ENCODE measurements at regions not wholly inside any gene's neighbourhood (a gene's known extent, or its start where the extent isn't known, plus 50 kb on each side); places are given as distances from the start of the nearest gene placed in this dataset.

DNA sequence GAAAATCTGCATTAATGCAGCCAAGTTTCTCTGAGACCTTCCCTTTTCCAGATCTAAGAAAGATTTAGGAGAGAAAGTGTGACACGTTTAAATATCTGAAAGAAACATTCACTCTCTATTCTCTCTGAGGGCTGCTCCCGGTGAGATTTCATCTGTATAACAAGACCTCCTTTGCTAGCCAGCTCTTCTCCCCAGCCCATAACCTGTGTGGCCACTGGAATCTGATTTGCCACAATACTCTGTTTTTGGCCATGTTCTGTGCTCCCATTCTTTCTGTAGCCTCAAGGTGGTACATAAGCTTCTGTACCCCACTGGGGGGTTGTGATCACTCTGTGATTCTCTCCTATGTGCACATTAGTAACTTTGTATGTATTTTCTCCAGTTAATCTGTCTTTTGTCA, 291.0 kb upstream of the SEMA6A start:
- Histone ChIP-seq H3K27ac (ENCODE audit: low read depth, low read length) (no peak overlapping the region), H3K36me3 (ENCODE audit: control insufficient read depth, low read length) (no peaks in the 10 kb centered on the region), H3K79me2 (ENCODE audit: control insufficient read depth, low read length) (no peaks in the 10 kb centered on the region), H4K20me1 (ENCODE audit: control insufficient read depth, insufficient read depth, low read depth, low read length) (no peaks in the 10 kb centered on the region), H3K27me3 (ENCODE audit: control insufficient read depth, low read length) (no peaks in the 10 kb centered on the region), H3K9me2 (replicated peaks; ENCODE audit: control insufficient read depth, low read length) (no peaks in the 10 kb centered on the region), H3K9me3 (ENCODE audit: control insufficient read depth, insufficient read depth, low read length) (peaks cover 5% of the 10 kb centered on the region; the same call in 1 of the 2 replicates), H3F3A (ENCODE audit: control insufficient read depth, insufficient read depth) (no peaks in the 10 kb centered on the region), H3K4me2 (ENCODE audit: low read length) (no peak overlapping the region), H3K4me1 (ENCODE audit: control insufficient read depth, low read length) (peaks cover 15% of the 10 kb centered on the region), H3K4me3 (ENCODE audit: low read length) (no peak overlapping the region)
- TF ChIP-seq, protein P1, sequence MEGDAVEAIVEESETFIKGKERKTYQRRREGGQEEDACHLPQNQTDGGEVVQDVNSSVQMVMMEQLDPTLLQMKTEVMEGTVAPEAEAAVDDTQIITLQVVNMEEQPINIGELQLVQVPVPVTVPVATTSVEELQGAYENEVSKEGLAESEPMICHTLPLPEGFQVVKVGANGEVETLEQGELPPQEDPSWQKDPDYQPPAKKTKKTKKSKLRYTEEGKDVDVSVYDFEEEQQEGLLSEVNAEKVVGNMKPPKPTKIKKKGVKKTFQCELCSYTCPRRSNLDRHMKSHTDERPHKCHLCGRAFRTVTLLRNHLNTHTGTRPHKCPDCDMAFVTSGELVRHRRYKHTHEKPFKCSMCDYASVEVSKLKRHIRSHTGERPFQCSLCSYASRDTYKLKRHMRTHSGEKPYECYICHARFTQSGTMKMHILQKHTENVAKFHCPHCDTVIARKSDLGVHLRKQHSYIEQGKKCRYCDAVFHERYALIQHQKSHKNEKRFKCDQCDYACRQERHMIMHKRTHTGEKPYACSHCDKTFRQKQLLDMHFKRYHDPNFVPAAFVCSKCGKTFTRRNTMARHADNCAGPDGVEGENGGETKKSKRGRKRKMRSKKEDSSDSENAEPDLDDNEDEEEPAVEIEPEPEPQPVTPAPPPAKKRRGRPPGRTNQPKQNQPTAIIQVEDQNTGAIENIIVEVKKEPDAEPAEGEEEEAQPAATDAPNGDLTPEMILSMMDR (IDR thresholded peaks at IDR 0.05; ENCODE audit: low read depth, low read length, poor library complexity, severe bottlenecking) = no peak
- TF ChIP-seq EZH2phosphoT487 (IDR thresholded peaks at IDR 0.05; ENCODE audit: borderline replicate concordance, low read length) = no peak

DNA sequence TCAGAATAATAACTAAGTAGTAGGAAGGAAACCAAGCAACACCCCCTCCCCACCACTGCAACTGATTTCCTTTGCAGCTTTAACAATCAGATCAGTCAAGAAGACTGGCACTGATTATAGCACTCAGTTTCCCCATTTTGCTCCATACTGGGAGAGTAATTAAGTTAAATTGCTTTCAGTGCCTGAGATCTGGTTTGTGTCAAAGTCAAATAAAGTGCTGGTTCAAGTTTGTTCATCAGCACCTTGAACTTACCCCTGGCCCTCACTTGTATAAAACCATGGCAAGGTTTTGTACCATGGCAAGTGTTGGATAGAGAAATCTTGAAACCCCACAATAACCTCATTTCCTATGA, 290.2 kb upstream of the SEMA6A start:
- H3K79me2 ChIP-seq (ENCODE audit: control insufficient read depth, low read length) = no peaks in the 10 kb centered on the region
- no peaks in the 10 kb centered on the region for H3K9me2 ChIP-seq (replicated peaks; ENCODE audit: control insufficient read depth, low read length)
- no peak overlapping the region for H3K4me2 ChIP-seq (ENCODE audit: low read length)
- H3K36me3 ChIP-seq (ENCODE audit: control insufficient read depth, low read length) = no peaks in the 10 kb centered on the region
- H3K27ac ChIP-seq (ENCODE audit: low read depth, low read length) = no peak overlapping the region
- H3F3A ChIP-seq (ENCODE audit: control insufficient read depth, insufficient read depth) = no peaks in the 10 kb centered on the region
- H3K4me3 ChIP-seq (ENCODE audit: low read length) = no peak overlapping the region
- H3K27me3 ChIP-seq (ENCODE audit: control insufficient read depth, low read length) = no peaks in the 10 kb centered on the region
- TF ChIP-seq, protein P1 (IDR thresholded peaks at IDR 0.05; ENCODE audit: low read depth, low read length, poor library complexity, severe bottlenecking) = no peak
- no peak for TF ChIP-seq EZH2phosphoT487 (IDR thresholded peaks at IDR 0.05; ENCODE audit: borderline replicate concordance, low read length)
- no peaks in the 10 kb centered on the region for H4K20me1 ChIP-seq (ENCODE audit: control insufficient read depth, insufficient read depth, low read depth, low read length)
- peaks cover 15% of the 10 kb centered on the region for H3K4me1 ChIP-seq (ENCODE audit: control insufficient read depth, low read length)
- H3K9me3 ChIP-seq (ENCODE audit: control insufficient read depth, insufficient read depth, low read length) = peaks cover 2% of the 10 kb centered on the region; the same call in 1 of the 2 replicates

DNA sequence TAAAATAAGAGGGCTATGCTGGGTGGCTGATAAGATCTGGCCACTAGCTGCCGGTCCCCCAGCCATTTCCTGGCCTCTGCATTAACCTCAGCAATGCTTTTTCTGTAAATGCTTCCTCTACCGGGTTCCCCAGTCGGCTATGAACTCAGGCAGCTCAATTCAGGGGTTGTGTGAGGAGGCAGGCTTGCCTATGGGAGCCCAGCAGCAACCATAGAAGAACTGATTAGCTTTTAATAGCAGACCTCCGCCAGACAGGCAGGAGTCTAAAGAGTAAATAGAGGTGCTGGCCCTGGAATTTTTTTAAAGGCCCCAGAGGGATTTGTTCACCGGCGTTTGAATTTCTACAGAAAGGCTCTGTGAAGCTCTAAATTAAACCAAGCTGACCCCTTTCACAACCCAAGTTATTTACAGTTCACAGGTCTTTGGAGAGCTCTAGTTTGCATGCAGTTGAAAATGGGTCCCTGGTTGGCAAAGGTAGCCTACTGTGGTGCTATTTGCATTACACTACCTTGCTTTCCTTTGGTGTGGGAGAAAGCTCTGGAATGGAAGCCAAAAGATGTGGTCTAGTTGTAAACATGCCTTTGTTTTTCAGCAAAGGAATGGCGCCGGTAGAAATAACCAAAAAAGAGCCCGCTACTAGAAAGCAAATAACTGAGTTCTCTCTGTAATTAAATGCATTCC, 289.7 kb upstream of the SEMA6A start:
- Histone ChIP-seq H3K9me2 (replicated peaks; ENCODE audit: control insufficient read depth, low read length) (no peaks in the 10 kb centered on the region), H3K27me3 (ENCODE audit: control insufficient read depth, low read length) (no peaks in the 10 kb centered on the region), H3K27ac (ENCODE audit: low read depth, low read length) (no peak overlapping the region), H3K36me3 (ENCODE audit: control insufficient read depth, low read length) (no peaks in the 10 kb centered on the region), H3K4me3 (ENCODE audit: low read length) (no peak overlapping the region), H3K4me2 (ENCODE audit: low read length) (no peak overlapping the region), H3K4me1 (ENCODE audit: control insufficient read depth, low read length) (peaks cover 16% of the 10 kb centered on the region), H4K20me1 (ENCODE audit: control insufficient read depth, insufficient read depth, low read depth, low read length) (no peaks in the 10 kb centered on the region), H3K9me3 (ENCODE audit: control insufficient read depth, insufficient read depth, low read length) (peaks cover under 1% of the 10 kb centered on the region; the same call in 1 of the 2 replicates), H3K79me2 (ENCODE audit: control insufficient read depth, low read length) (no peaks in the 10 kb centered on the region), H3F3A (ENCODE audit: control insufficient read depth, insufficient read depth) (no peaks in the 10 kb centered on the region)
- TF ChIP-seq EZH2phosphoT487 (IDR thresholded peaks at IDR 0.05; ENCODE audit: borderline replicate concordance, low read length) = no peak
- TF ChIP-seq, protein P1 (IDR thresholded peaks at IDR 0.05; ENCODE audit: low read depth, low read length, poor library complexity, severe bottlenecking) = no peak
